GM12874 (cell line): ENCODE measurements at regions not wholly inside any gene's neighbourhood (a gene's known extent, or its start where the extent isn't known, plus 50 kb on each side); places are given as distances from the start of the nearest gene placed in this dataset.

Experiments used
- TF ChIP-seq, protein P1 (sequence below): IDR thresholded peaks from 2 replicates; pipeline ENCODE4 v1.5.1; 2011; ENCODE audit warnings: low read depth, mild to moderate bottlenecking, control low read depth, low read length, moderate library complexity; ENCODE audit not compliant: insufficient read depth

DNA sequence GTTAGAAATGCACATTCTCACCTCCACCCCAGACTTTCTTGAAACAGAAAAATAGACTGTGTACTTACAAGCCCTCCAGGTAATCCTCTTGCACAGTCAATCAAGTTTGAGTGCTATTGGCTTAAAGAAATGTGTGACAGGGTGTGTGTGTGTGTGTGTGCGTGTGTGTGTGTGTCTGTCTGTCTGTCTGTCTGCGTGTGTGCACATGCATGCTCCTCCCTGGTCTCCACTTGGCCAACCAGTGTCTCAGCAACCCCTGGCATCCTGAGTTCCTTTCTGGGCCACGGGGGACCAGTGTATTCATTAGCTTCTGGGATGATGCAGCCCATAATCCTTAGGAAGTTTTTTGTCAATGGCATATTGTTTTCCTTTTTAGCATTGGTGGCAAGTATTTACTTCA lies 128.8 kb upstream of the IL12A start:
- TF ChIP-seq, protein P1, sequence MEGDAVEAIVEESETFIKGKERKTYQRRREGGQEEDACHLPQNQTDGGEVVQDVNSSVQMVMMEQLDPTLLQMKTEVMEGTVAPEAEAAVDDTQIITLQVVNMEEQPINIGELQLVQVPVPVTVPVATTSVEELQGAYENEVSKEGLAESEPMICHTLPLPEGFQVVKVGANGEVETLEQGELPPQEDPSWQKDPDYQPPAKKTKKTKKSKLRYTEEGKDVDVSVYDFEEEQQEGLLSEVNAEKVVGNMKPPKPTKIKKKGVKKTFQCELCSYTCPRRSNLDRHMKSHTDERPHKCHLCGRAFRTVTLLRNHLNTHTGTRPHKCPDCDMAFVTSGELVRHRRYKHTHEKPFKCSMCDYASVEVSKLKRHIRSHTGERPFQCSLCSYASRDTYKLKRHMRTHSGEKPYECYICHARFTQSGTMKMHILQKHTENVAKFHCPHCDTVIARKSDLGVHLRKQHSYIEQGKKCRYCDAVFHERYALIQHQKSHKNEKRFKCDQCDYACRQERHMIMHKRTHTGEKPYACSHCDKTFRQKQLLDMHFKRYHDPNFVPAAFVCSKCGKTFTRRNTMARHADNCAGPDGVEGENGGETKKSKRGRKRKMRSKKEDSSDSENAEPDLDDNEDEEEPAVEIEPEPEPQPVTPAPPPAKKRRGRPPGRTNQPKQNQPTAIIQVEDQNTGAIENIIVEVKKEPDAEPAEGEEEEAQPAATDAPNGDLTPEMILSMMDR = no peak

DNA sequence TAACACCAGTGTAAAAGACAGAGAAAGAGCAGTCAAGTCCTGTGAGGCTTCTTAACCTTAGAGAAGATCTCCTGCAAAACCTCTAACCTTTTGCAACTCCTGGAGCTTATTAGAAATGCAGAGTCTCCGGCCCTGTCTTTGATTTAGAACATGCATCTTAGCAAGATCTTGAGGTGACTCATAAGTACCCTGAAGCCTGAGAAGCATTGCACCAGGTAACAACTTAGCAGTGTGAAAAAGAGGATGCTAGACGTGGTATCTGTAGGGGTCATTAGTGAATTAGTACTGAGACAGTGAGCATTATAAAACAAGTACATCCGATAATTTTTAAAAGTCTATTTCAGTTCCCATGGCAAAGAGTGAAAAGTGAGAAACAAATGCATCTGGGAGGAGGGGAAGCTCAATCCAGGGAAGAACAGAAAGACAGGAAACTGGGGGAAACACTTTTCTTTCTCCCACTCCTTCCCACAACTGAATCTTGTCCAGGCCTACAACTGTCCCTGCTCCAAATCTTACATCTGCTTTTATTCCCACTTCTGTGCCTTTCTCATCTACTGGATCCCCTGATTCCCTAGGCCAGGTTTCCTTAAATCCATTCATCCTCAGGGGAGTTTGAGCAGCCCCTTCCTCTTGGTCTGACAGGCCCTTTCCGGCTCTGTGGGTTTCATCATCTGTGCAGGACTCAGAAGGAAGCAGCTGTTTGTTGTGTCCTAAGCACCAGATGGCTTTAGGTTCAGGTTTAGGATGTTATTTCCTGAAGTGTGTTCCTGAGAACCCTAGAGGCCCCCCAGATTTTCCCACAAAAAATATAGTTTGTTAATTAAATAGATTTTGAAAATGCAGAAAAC lies 128.1 kb upstream of the IL12A start:
- TF ChIP-seq, protein P1 = no peak

- TF ChIP-seq, protein P1 = no peak
These were observed 127.2 kb upstream of the IL12A start for GRCh38 chr3:159861369-159861987.

GRCh38 chr3:159865041-159865579 lies 123.5 kb upstream of the IL12A start:
- TF ChIP-seq, protein P1 = no peak

DNA sequence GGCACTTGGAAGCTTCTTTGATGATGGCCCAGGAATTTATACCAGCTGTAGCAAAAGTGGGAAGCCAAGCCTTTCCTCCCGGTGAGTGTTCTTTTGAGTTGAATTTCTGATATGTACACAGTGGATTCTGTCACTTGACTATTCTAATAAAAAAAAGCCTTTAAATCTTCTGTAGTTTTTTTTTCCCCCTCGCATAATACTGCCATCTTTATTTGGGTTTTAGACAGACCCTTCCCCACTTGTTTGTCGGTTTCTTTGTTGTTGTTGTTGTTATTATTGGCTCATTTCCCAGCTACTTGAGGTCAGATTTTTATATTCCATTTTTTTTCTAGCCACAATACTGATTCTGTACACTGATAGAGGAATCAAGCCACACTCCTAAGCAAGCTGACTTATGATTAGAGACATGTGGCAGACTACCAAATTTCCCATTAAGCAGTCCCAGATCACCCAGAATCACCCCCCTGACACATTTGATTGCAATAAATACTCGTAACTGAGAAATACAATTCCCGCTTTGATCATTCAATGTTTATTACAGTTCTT lies 122.4 kb upstream of the IL12A start:
- TF ChIP-seq, protein P1 = no peak

DNA sequence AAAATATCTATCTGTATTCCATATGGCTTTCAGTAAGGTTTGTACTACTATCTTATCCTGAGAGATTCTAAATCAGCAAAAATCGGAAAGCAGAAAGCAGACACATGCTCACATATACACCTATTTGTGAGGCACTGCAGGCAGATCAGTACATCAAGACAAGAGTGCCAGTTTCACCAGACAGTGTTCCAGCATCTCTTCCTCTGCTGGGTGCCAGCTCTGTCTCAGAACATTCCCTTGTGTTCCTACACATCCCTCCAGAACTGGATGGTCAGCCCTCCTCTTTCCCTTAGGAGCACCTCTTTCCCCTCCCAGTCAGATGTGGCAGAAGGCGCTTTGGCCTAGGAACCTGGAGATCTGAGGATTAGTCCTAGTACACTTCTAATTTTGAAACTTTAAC lies 121.3 kb upstream of the IL12A start:
- TF ChIP-seq, protein P1 = no peak

DNA sequence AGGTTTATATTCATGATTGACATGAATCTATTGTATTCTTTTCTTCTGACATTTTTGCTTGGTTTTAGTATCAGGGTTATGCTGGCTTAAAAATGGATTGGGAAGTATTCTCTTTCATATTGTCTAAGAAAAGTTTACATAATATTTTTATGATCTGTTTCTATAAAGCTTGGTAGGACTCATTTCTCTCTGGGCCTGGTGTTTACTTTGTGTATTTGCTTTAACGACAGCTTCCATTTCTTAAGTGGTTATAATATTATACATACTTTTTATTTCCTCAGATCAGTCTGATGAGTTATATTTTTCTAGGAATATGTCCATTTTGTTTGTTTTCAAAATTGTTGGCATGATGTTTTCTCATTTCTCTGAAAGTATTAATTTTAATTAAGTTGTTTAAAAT lies 117.9 kb upstream of the IL12A start:
- TF ChIP-seq, protein P1 = no peak
